ENCODE measurements at regions not wholly inside any gene's neighbourhood (a gene's known extent, or its start where the extent isn't known, plus 50 kb on each side); places are given as distances from the start of the nearest gene placed in this dataset.

DNA sequence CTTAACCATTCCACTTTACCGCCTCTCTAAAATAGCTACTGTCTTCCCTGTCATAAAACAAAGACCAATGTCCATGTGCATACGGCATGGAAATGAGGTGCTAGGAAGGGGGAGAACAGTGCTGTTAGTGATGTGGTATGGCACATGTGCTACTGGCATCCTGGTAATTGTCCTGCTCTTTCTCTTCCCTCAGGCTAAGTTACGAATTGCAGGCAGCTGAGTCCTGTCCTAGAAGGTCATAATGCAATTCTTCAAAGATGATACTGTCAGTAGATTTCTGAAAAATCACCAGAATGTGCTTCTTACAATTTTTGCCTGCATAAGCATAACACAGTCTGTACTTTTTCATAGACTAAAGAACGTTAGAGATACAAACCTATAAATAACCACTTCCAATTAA is 216.8 kb downstream of the RSL24D1 start:
- Histone ChIP-seq H3K27ac (no peak overlapping the region), H3K4me3 (ENCODE audit: low read depth, low read length) (no peak overlapping the region), H3K27me3 (ENCODE audit: insufficient read depth, low read depth, severe bottlenecking) (peaks cover 4% of the 10 kb centered on the region), H3K9me3 (ENCODE audit: severe bottlenecking) (no peaks in the 10 kb centered on the region), H3K36me3 (no peaks in the 10 kb centered on the region)
- no peak for TF ChIP-seq CTCF (IDR thresholded peaks at IDR 0.05; ENCODE audit: low read depth, low read length)
- no peak for DNase-seq

DNA sequence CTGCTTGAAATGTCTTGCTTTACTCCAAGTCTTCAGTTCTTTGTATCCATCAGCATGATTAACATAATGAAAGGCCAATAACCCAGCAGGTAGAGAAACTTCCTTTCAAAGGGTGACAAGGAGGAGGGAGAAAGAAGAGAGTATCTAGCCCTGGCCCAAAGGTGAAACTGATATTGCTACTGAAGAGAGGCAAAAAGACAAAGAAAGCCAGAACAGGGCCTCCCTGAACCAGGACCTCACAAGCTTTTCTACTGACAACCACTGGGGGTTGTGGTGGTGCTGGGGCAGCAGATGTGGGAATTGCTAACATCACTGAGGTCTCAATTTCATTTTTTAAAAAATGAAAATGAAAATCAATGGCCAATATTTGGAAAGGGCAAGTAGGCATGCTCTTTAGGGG is 234.1 kb downstream of the RSL24D1 start:
- DNase-seq, result no peak
- Histone ChIP-seq H3K27me3 (ENCODE audit: insufficient read depth, low read depth, severe bottlenecking) (peaks cover 3% of the 10 kb centered on the region), H3K36me3 (no peaks in the 10 kb centered on the region), H3K27ac (no peak overlapping the region), H3K4me3 (ENCODE audit: low read depth, low read length) (no peak overlapping the region), H3K9me3 (ENCODE audit: severe bottlenecking) (peaks cover 3% of the 10 kb centered on the region)
- TF ChIP-seq CTCF (IDR thresholded peaks at IDR 0.05; ENCODE audit: low read depth, low read length), result no peak

GRCh38 chr15:54960266-54960665 is 236.5 kb downstream of the RSL24D1 start:
- Histone ChIP-seq H3K9me3 (ENCODE audit: severe bottlenecking) (peaks cover 3% of the 10 kb centered on the region), H3K27ac (no peak overlapping the region), H3K36me3 (no peaks in the 10 kb centered on the region), H3K4me3 (ENCODE audit: low read depth, low read length) (no peak overlapping the region), H3K27me3 (ENCODE audit: insufficient read depth, low read depth, severe bottlenecking) (peaks cover 3% of the 10 kb centered on the region)
- no peak for DNase-seq
- no peak for TF ChIP-seq CTCF (IDR thresholded peaks at IDR 0.05; ENCODE audit: low read depth, low read length)

GRCh38 chr15:54941417-54941816 is 255.3 kb downstream of the RSL24D1 start:
- no peak overlapping the region for H3K27ac ChIP-seq
- no peak for TF ChIP-seq CTCF (IDR thresholded peaks at IDR 0.05; ENCODE audit: low read depth, low read length)
- peaks cover 10% of the 10 kb centered on the region for H3K27me3 ChIP-seq (ENCODE audit: insufficient read depth, low read depth, severe bottlenecking)
- no peaks in the 10 kb centered on the region for H3K9me3 ChIP-seq (ENCODE audit: severe bottlenecking)
- H3K36me3 ChIP-seq, result no peaks in the 10 kb centered on the region
- no peak overlapping the region for H3K4me3 ChIP-seq (ENCODE audit: low read depth, low read length)
- no peak for DNase-seq

DNA sequence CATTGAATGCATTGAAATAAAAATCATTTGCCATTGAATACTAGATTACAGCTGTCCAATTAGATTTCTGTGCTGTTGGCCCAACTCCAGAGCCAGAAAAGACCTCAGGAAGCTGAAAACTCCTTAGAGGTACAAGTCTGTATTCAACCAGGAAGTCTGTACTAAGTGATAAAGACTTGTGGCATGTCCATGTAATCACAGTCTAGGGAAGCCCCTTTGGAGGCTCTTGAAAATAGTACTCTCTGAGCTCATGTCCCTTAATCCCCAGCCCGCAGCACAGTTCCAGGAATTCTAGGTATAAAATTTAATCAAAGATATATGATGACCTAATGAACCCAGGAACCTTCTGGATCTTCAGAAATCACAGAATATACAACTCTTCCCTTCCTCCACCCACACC is 279.4 kb downstream of the RSL24D1 start:
- Histone ChIP-seq H3K9me3 (ENCODE audit: severe bottlenecking) (no peaks in the 10 kb centered on the region), H3K27me3 (ENCODE audit: insufficient read depth, low read depth, severe bottlenecking) (no peaks in the 10 kb centered on the region), H3K36me3 (no peaks in the 10 kb centered on the region), H3K27ac (no peak overlapping the region), H3K4me3 (ENCODE audit: low read depth, low read length) (no peak overlapping the region)
- no peak for TF ChIP-seq CTCF (IDR thresholded peaks at IDR 0.05; ENCODE audit: low read depth, low read length)
- no peak for DNase-seq

DNA sequence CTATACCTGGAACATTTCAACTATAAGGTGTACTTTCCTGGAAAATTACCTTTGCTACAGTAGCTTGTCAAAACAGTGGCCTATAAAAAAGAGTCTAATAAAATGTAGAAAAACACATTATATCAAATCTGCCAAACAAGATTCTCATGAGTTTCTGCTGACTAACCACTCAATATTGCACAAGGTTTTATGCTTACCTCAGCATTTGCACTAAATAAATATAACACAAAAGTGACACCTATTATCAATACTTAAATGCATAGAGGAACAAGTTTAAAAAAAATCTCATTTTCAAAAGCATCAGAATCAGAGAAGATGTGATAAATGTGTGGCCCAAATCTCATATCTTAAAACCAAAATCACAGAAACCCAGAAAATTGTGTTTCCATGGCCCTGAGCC is 281.4 kb downstream of the RSL24D1 start:
- TF ChIP-seq CTCF (IDR thresholded peaks at IDR 0.05; ENCODE audit: low read depth, low read length), result no peak
- DNase-seq, result no peak
- H3K9me3 ChIP-seq (ENCODE audit: severe bottlenecking), result no peaks in the 10 kb centered on the region
- no peak overlapping the region for H3K27ac ChIP-seq
- H3K4me3 ChIP-seq (ENCODE audit: low read depth, low read length), result no peak overlapping the region
- H3K36me3 ChIP-seq, result no peaks in the 10 kb centered on the region
- H3K27me3 ChIP-seq (ENCODE audit: insufficient read depth, low read depth, severe bottlenecking), result no peaks in the 10 kb centered on the region

All from WERI-Rb-1 (cell line).